OCI-M2 (cell line): ENCODE measurements at regions not wholly inside any gene's neighbourhood (a gene's known extent, or its start where the extent isn't known, plus 50 kb on each side); places are given as distances from the start of the nearest gene placed in this dataset.

Experiments used
- DNase-seq: peaks from one replicate; lab custom pipeline; 2025; ENCODE audit not compliant: unreplicated experiment; lab: John Stamatoyannopoulos, UW

- DNase-seq = no peak
Observed at GRCh38 chr2:2639251-2640139, 308.4 kb upstream of the MYT1L start.

- no peak for DNase-seq
Observed at GRCh38 chr2:2638547-2639220, 307.6 kb upstream of the MYT1L start.

- no peak for DNase-seq
Observed at GRCh38 chr2:2636813-2637212, 305.7 kb upstream of the MYT1L start.

GRCh38 chr2:2635025-2635528 lies 304.0 kb upstream of the MYT1L start:
- no peak for DNase-seq

- no peak for DNase-seq
Observed at GRCh38 chr2:2633017-2633416, 301.9 kb upstream of the MYT1L start.

- no peak for DNase-seq
Observed at GRCh38 chr2:2623939-2624338, 292.9 kb upstream of the MYT1L start.

- no peak for DNase-seq
Observed at GRCh38 chr2:2621855-2622254, 290.8 kb upstream of the MYT1L start.

- no peak for DNase-seq
Observed at GRCh38 chr2:2620604-2621003, 289.5 kb upstream of the MYT1L start.

GRCh38 chr2:2619995-2620394 lies 288.9 kb upstream of the MYT1L start:
- no peak for DNase-seq

- no peak for DNase-seq
Observed at GRCh38 chr2:2614452-2614851, 283.4 kb upstream of the MYT1L start.

- no peak for DNase-seq
Observed at GRCh38 chr2:2613279-2614199, 282.5 kb upstream of the MYT1L start.

- DNase-seq = no peak
Observed at GRCh38 chr2:2610751-2611150, 279.7 kb upstream of the MYT1L start.

GRCh38 chr2:2600366-2600765 lies 269.3 kb upstream of the MYT1L start:
- no peak for DNase-seq

- DNase-seq = no peak
Observed at GRCh38 chr2:2599441-2599840, 268.4 kb upstream of the MYT1L start.

- no peak for DNase-seq
Observed at GRCh38 chr2:2597712-2598111, 266.6 kb upstream of the MYT1L start.

GRCh38 chr2:2591542-2591940 lies 260.5 kb upstream of the MYT1L start:
- no peak for DNase-seq

GRCh38 chr2:2590841-2591541 lies 259.9 kb upstream of the MYT1L start:
- no peak for DNase-seq

GRCh38 chr2:2590141-2590540 lies 259.1 kb upstream of the MYT1L start:
- DNase-seq = no peak

- no peak for DNase-seq
Observed at GRCh38 chr2:2588777-2589176, 257.7 kb upstream of the MYT1L start.

- no peak for DNase-seq
Observed at GRCh38 chr2:2587354-2587753, 256.3 kb upstream of the MYT1L start.

- no peak for DNase-seq
Observed at GRCh38 chr2:2586931-2587330, 255.9 kb upstream of the MYT1L start.
